BJ (cell line): ENCODE measurements at regions not wholly inside any gene's neighbourhood (a gene's known extent, or its start where the extent isn't known, plus 50 kb on each side); places are given as distances from the start of the nearest gene placed in this dataset.

ENCODE experiments used
- CTCF ChIA-PET: fragments of 350-600 bp; formaldehyde crosslinking; extraction: SDS; loops from one replicate; lab custom pipeline; 2021; ENCODE audit warnings: antibody characterized with exemption, inconsistent platforms; lab: Yijun Ruan, JAX
- POLR2A ChIA-PET: fragments of 300-600 bp; sonication (Branson Sonifier 250); formaldehyde crosslinking; extraction: SDS; loops from one replicate; lab custom pipeline; 2021; ENCODE audit warnings: antibody characterized with exemption; lab: Charles Lee
- DNase-seq: peaks from one replicate; pipeline ENCODE4 v3.0.0-alpha.2; 2011; ENCODE audit warnings: low read depth
- H3K27me3 ChIP-seq: 2 replicates; pipeline ENCODE4 v1.6.0; 2011; ENCODE audit warnings: low read length; ENCODE audit not compliant: control insufficient read depth, insufficient read depth
- H3K36me3 ChIP-seq: 2 replicates; pipeline ENCODE4 v1.5.1; 2011; ENCODE audit warnings: low read length; ENCODE audit not compliant: control insufficient read depth, insufficient read depth
- H3K4me3 ChIP-seq: 2 replicates; pipeline ENCODE4 v1.5.1; 2011; ENCODE audit warnings: low read depth, mild to moderate bottlenecking, control low read depth, low read length
- CTCF ChIP-seq: IDR thresholded peaks from 2 replicates; pipeline ENCODE4 v1.5.1; 2011; ENCODE audit warnings: low read depth, mild to moderate bottlenecking, control low read depth, inconsistent platforms, low read length, moderate library complexity; ENCODE audit not compliant: insufficient read depth

DNA sequence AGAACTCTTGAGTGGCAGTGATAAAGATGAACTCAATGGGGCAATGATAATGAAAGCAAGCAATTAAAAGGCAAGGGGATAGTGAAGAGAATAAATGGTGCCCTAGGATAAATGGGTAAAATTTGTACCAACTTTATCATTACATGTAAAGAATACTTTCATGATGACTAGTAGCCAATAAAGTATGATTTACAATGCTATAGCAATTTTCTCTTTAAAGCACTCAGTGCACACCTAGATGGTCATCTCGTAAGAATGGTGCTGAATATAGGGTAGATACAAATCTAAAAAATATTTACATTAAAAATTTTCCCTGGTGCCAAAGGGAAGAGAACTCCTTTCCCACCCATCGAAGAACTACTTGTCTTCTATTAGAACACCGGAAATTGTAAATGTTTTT, 651.4 kb downstream of the STPG2 start:
- Histone ChIP-seq H3K4me3 (no peak overlapping the region), H3K36me3 (no peaks in the 10 kb centered on the region), H3K27me3 (no peaks in the 10 kb centered on the region)
- DNase-seq, result no peak
- ChIA-PET POLR2A (no interaction called here), CTCF (no interaction called here)
- no peak for TF ChIP-seq CTCF

- no peak overlapping the region for H3K4me3 ChIP-seq
- ChIA-PET CTCF (no interaction called here), POLR2A (no interaction called here)
- no peaks in the 10 kb centered on the region for H3K36me3 ChIP-seq
- no peak for DNase-seq
- no peak for TF ChIP-seq CTCF
- no peaks in the 10 kb centered on the region for H3K27me3 ChIP-seq
These were observed 649.3 kb downstream of the STPG2 start for GRCh38 chr4:97493815-97494518.

DNA sequence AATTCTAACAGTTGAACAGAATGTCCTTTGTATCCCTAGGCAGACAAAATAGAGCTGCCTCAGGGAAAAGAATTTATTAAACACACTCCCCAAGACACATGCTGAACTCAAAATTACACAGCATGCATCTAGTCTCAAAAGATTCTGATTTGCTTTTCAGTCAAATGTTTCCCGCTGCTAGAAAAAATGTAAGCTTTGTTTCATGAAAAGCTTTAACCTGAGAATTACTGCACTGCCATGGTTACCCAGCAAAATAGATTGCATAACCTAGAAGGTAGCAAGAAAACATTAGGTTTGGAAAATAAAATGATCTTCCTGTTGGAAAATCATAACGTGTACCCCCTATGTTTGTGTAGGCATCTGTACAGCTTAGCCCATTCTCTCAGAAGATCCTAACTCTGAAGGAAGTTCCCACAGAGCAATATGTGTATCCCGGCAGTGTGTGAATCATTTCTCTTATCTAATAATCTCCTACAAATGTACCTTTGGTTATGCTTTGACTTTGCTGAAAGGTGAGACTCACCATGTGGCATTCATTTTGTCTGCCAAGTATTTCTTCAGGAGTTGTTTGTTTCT, 646.9 kb downstream of the STPG2 start:
- Histone ChIP-seq H3K27me3 (no peaks in the 10 kb centered on the region), H3K4me3 (no peak overlapping the region), H3K36me3 (no peaks in the 10 kb centered on the region)
- ChIA-PET CTCF (no interaction called here), POLR2A (no interaction called here)
- TF ChIP-seq CTCF, result no peak
- DNase-seq, result no peak

- no peaks in the 10 kb centered on the region for H3K27me3 ChIP-seq
- ChIA-PET CTCF (no interaction called here), POLR2A (no interaction called here)
- H3K36me3 ChIP-seq, result no peaks in the 10 kb centered on the region
- no peak overlapping the region for H3K4me3 ChIP-seq
- no peak for DNase-seq
- TF ChIP-seq CTCF, result no peak
These were observed 644.4 kb downstream of the STPG2 start for GRCh38 chr4:97498875-97499274.

- H3K27me3 ChIP-seq, result no peaks in the 10 kb centered on the region
- H3K36me3 ChIP-seq, result no peaks in the 10 kb centered on the region
- no peak for DNase-seq
- ChIA-PET POLR2A (no interaction called here), CTCF (no interaction called here)
- H3K4me3 ChIP-seq, result no peak overlapping the region
- TF ChIP-seq CTCF, result no peak
These were observed 642.9 kb downstream of the STPG2 start for GRCh38 chr4:97500423-97500822.
